ENCODE measurements at regions not wholly inside any gene's neighbourhood (a gene's known extent, or its start where the extent isn't known, plus 50 kb on each side); places are given as distances from the start of the nearest gene placed in this dataset.

- TF ChIP-seq CTCF (IDR thresholded peaks at IDR 0.05; ENCODE audit: borderline replicate concordance, control extremely low read depth, extremely low read depth, insufficient read depth, missing control alignments) = no peak
- in situ Hi-C loops (cut with MboI; ENCODE audit: low sequenced_read_pairs, unreplicated experiment) = no loop called here
- DNase-seq (ENCODE audit: low spot score) = no peak
Measured at GRCh38 chr1:81050390-81050789, 750.3 kb upstream of the ADGRL2 start.

GRCh38 chr1:81044708-81045107, 756.0 kb upstream of the ADGRL2 start:
- in situ Hi-C loops (cut with MboI; ENCODE audit: low sequenced_read_pairs, unreplicated experiment) = no loop called here
- DNase-seq (ENCODE audit: low spot score) = no peak
- TF ChIP-seq CTCF (IDR thresholded peaks at IDR 0.05; ENCODE audit: borderline replicate concordance, control extremely low read depth, extremely low read depth, insufficient read depth, missing control alignments) = no peak

GRCh38 chr1:81042225-81042624, 758.5 kb upstream of the ADGRL2 start:
- TF ChIP-seq CTCF (IDR thresholded peaks at IDR 0.05; ENCODE audit: borderline replicate concordance, control extremely low read depth, extremely low read depth, insufficient read depth, missing control alignments) = no peak
- in situ Hi-C loops (cut with MboI; ENCODE audit: low sequenced_read_pairs, unreplicated experiment) = no loop called here
- DNase-seq (ENCODE audit: low spot score) = no peak

GRCh38 chr1:81034291-81034690, 766.4 kb upstream of the ADGRL2 start:
- no peak for TF ChIP-seq CTCF (IDR thresholded peaks at IDR 0.05; ENCODE audit: borderline replicate concordance, control extremely low read depth, extremely low read depth, insufficient read depth, missing control alignments)
- no peak for DNase-seq (ENCODE audit: low spot score)
- in situ Hi-C loops (cut with MboI; ENCODE audit: low sequenced_read_pairs, unreplicated experiment) = no loop called here

- in situ Hi-C loops (cut with MboI; ENCODE audit: low sequenced_read_pairs, unreplicated experiment) = no loop called here
- no peak for TF ChIP-seq CTCF (IDR thresholded peaks at IDR 0.05; ENCODE audit: borderline replicate concordance, control extremely low read depth, extremely low read depth, insufficient read depth, missing control alignments)
- DNase-seq (ENCODE audit: low spot score) = no peak
Measured at GRCh38 chr1:81032973-81033425, 767.7 kb upstream of the ADGRL2 start.

GRCh38 chr1:81032374-81032773, 768.4 kb upstream of the ADGRL2 start:
- no peak for DNase-seq (ENCODE audit: low spot score)
- no peak for TF ChIP-seq CTCF (IDR thresholded peaks at IDR 0.05; ENCODE audit: borderline replicate concordance, control extremely low read depth, extremely low read depth, insufficient read depth, missing control alignments)
- in situ Hi-C loops (cut with MboI; ENCODE audit: low sequenced_read_pairs, unreplicated experiment) = no loop called here

GRCh38 chr1:81030441-81030840, 770.3 kb upstream of the ADGRL2 start:
- DNase-seq (ENCODE audit: low spot score) = no peak
- TF ChIP-seq CTCF (IDR thresholded peaks at IDR 0.05; ENCODE audit: borderline replicate concordance, control extremely low read depth, extremely low read depth, insufficient read depth, missing control alignments) = no peak
- in situ Hi-C loops (cut with MboI; ENCODE audit: low sequenced_read_pairs, unreplicated experiment) = no loop called here
